ENCODE measurements at regions not wholly inside any gene's neighbourhood (a gene's known extent, or its start where the extent isn't known, plus 50 kb on each side); places are given as distances from the start of the nearest gene placed in this dataset.

DNA sequence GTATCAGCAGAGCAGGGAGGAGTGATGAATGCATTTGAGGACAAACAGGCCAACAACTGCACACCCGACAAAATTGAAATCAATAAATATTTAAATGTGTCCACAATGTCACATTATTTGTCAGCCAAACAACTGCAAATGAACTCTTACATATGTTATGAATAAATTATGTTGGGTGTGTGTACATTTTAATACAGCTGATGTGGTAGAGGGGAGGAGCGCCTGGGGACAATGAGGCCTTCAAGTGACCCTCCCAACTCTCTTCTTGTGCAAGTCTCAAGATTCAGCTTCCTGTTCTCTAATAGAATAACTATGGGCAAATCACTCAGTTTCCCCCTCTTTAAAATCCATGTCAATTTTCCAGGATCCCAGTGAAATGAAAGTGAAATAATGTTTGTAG is 303.2 kb downstream of the TSHZ3 start:
- no peak overlapping the region for H2BK120ac ChIP-seq (replicated peaks; ENCODE audit: low read depth, low read length)
- DNase-seq (ENCODE audit: low read depth in 1 of 2, low spot score in 2 of 2), result no peak
- no peaks in the 10 kb centered on the region for H3K27me3 ChIP-seq (replicated peaks in 1 of 4; ENCODE audit: control insufficient read depth in 3 of 4, extremely low read depth in 1 of 4, insufficient read depth in 3 of 4, low read length in 3 of 4)
- no peak overlapping the region for H4K8ac ChIP-seq (ENCODE audit: extremely low read depth, insufficient read depth, low read length)
- H3K23me2 ChIP-seq (ENCODE audit: low read depth, low read length), result peaks cover 10% of the 10 kb centered on the region; the same call in 1 of the 2 replicates
- no peaks in the 10 kb centered on the region for H3K79me1 ChIP-seq (ENCODE audit: low read depth, low read length)
- no peak overlapping the region for H2BK15ac ChIP-seq (ENCODE audit: low read length)
- no peaks in the 10 kb centered on the region for H4K20me1 ChIP-seq (replicated peaks in 1 of 2; ENCODE audit: control insufficient read depth in 1 of 2, insufficient read depth in 2 of 2, low read length in 2 of 2)
- no peak overlapping the region for H3K23ac ChIP-seq (ENCODE audit: insufficient read length)
- no peak overlapping the region for H3K27ac ChIP-seq (ENCODE audit: low read depth, low read length)
- no peaks in the 10 kb centered on the region for H3K4me1 ChIP-seq (replicated peaks in 1 of 4; ENCODE audit: control insufficient read depth in 3 of 4, insufficient read depth in 4 of 4, low read length in 3 of 4)
- POLR2A ChIA-PET (ENCODE audit: partially characterized antibody), result no interaction called here
- 70% methylated on average over 2 of the region's 2 CpGs; no CpG with 5 or more reads in 1 of the 2 experiments for WGBS, 2 experiments (ENCODE audit: extremely low coverage in 1 of 2, insufficient coverage in 1 of 2, insufficient read length in 1 of 2, insufficient replicate concordance in 2 of 2, low coverage in 1 of 2, low lambda C conversion rate in 2 of 2, missing lambda C conversion rate in 1 of 2)
- no peak overlapping the region for H2BK12ac ChIP-seq (ENCODE audit: low read depth, low read length)
- no peak overlapping the region for H3K4me2 ChIP-seq (ENCODE audit: insufficient read depth in 1 of 2, low read depth in 2 of 2, low read length in 2 of 2)
- no peak overlapping the region for H3K14ac ChIP-seq (ENCODE audit: insufficient read length)
- H2BK20ac ChIP-seq (ENCODE audit: low read length), result no peak overlapping the region
- no peak overlapping the region for H4K91ac ChIP-seq (replicated peaks; ENCODE audit: insufficient read length, low read length)
- no peak overlapping the region for H3K4me3 ChIP-seq (ENCODE audit: extremely low read depth in 1 of 4, insufficient read depth in 2 of 4, low read depth in 3 of 4, low read length in 4 of 4)
- no peaks in the 10 kb centered on the region for H3K36me3 ChIP-seq (ENCODE audit: control insufficient read depth in 2 of 4, insufficient read depth in 4 of 4, low read length in 3 of 4)
- peaks cover 0 to 2% of the 10 kb centered on the region in 2 experiments; a peak in 1 of 4 replicates for H3K9me3 ChIP-seq (ENCODE audit: insufficient read depth in 2 of 2, low read depth in 1 of 2, low read length in 1 of 2)
- H2AK5ac ChIP-seq (ENCODE audit: low read depth, low read length), result no peak overlapping the region
- H2BK5ac ChIP-seq (ENCODE audit: low read depth, low read length), result no peak overlapping the region
- no peak overlapping the region for H2AFZ ChIP-seq (ENCODE audit: low read length)
- H3K4ac ChIP-seq (replicated peaks; ENCODE audit: insufficient read length, low read depth, low read length), result no peak overlapping the region
- no peak overlapping the region for H3K18ac ChIP-seq (ENCODE audit: extremely low read depth, low read length)
- no peaks in the 10 kb centered on the region for H3K79me2 ChIP-seq (ENCODE audit: control insufficient read depth in 1 of 2, insufficient read depth in 2 of 2, low read length in 2 of 2)
- CTCF ChIA-PET (ENCODE audit: partially characterized antibody), result interaction anchor here (0.6 to 2.7 kb wide), 4 partner anchors 9 to 676 kb away, joined by 3 to 11 read pairs (median 5); no protein-coding TSS in a partner anchor
- no peak for FAIRE-seq
- no peak overlapping the region for H4K5ac ChIP-seq (ENCODE audit: insufficient read length, low read depth, low read length)
- no peak overlapping the region for H3K9ac ChIP-seq (replicated peaks in 1 of 4; ENCODE audit: extremely low read depth in 1 of 4, low read depth in 3 of 4, low read length in 3 of 4)
- no peak overlapping the region for H3K56ac ChIP-seq (replicated peaks; ENCODE audit: insufficient read length, low read depth, low read length)
- no peak for TF ChIP-seq FOSL1 (IDR thresholded peaks at IDR 0.05; ENCODE audit: insufficient read depth, low read depth, low read length)
- TF ChIP-seq EZH2 (IDR thresholded peaks at IDR 0.05; ENCODE audit: low read depth, low read length, severe bottlenecking), result no peak
